ENCODE measurements at regions not wholly inside any gene's neighbourhood (a gene's known extent, or its start where the extent isn't known, plus 50 kb on each side); places are given as distances from the start of the nearest gene placed in this dataset.
"Not testable (repeated sequence)": the region's sequence is repeated elsewhere in the genome, so short reads cannot be mapped to it uniquely, and the experiment has no call there.

DNA sequence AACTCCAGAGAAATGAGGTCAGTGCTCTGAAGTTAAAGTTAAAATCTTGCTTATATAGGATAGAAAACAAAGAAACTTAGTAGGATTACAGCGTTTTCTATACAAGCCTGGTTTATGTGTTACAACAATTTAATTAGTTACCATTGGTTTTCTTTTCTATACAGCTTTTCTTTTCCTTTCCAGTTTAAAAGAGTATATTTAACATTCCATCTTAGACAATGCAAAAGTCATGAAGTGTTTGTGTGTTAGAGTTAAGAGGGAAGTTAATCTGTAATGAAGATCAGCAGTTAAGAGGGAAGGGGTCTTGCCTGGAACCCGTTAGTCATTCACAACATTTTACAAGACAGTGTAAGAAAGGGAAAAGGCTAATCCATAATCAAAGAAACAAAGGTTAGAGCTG is 338.3 kb downstream of the OTUD1 start:
- no peak for DNase-seq

DNA sequence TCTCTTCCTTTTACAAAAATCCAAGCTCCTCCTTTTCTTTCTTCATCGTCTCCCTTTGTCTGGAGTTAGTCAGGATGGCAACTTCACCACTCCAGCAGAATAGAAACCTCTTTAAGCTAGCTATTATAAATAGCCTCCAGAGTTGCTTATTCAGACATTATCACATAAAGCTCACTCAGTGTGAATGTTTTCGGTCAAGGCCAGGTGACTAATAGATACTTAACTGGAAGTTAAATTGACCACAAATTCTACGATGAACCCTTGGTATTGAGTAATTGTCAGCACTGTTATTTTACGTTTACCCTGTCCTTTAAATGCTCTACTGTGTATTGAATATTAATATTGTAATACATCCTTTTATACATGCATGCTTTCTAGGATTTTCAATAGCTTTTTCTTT is 340.4 kb downstream of the OTUD1 start:
- no peak for DNase-seq

DNA sequence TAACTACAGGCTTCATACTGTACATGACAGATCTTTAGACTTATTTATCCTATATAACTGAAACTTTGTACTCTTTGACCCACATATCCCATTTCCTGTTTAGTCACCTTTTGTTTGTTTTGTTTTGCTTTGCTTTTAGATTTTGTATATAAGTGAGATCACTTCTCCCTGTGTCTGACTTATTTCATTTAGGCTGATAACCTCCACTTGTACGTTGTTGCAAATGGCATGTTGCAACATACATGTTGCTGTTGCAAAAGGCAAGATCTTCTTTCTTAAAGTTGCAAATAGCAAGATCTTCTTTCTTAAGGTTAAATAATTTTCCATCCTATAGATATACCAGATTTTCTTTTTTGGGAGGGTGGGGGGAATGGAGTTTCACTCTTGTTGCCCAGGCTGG is 341.5 kb downstream of the OTUD1 start:
- DNase-seq = no peak

- no peak for DNase-seq
Measured at GRCh38 chr10:23786594-23786993, 347.7 kb downstream of the OTUD1 start.

DNA sequence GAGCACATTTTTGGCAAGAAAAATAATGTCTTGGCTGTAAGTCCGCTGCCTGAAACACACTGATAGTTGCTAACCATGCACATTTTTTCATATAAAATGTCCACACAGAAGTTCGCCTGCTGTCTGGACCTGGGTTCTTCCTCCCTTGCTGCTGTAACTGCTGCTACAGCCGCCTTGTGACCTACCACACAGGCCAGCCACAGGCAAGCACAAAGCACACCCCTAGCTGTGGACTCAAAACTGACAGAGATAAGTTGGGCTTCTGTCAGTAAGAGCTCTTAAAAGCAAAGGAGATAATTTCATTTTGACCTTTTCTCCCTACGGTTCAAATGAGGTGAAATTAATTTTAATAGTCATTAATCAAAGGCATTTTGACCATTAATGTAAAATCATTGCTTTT is 354.7 kb downstream of the OTUD1 start:
- DNase-seq = no peak

- DNase-seq = not testable (repeated sequence)
Measured at GRCh38 chr10:23797452-23797851, 358.6 kb downstream of the OTUD1 start.

GRCh38 chr10:23804125-23804524 is 365.2 kb downstream of the OTUD1 start:
- DNase-seq = peak; percentile 2

DNA sequence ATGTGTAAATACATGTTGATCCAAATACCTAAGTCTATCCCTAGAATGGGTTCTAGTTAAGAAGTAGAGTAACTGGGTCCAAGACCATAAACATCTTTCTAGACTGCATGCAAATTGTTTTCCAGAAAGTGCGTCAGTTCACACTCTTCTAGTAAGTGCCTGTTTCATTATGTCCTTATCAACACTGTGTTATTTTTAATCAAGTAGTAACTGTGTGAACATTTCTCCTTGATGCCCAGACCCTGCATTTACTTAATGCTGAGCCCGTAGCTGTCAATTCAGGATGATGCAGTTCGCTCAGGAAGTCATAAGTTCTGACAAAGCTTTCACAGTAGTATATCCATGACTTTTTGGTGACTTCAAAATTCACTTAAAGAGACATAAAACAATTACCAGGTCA is 374.8 kb downstream of the OTUD1 start:
- no peak for DNase-seq

DNA sequence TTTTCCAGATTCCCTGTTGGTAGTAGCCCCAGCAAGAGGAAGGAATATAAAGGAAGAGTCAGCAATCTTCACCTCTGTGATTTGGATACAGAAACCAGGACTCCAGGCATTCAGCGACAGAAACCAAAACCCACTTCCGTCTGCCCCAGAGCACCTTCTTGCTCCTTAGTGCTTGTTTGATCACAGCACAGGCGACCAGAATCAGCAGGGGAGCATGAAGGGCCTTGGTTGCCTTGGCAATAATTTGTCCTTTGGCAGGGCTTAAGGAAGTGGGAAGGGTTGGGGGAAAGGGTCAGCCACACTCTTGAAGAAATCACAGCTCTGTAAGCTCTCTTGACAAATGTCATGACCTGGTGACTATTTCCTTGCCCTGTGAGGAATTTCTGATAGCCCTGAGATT is 379.6 kb downstream of the OTUD1 start:
- no peak for DNase-seq

DNA sequence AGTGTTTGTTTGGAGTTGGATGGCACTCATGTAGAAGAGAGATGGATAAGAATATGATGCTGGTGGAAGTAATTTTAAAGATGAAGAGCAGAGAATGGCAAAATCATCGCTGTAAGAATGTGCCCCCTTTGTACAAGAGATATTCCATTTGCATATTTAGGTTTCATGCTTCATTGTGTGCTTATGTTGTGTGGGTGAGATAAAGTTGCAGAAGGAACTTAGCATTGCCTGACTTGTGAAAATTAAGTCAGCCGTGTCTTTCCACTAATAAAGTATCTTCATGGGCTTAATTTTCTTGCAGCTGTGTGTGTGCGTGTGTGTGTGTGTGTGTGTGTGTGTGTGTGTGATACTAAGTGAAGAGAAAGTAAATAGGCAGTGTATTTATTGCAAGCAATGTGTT is 381.9 kb downstream of the OTUD1 start:
- DNase-seq = no peak

DNA sequence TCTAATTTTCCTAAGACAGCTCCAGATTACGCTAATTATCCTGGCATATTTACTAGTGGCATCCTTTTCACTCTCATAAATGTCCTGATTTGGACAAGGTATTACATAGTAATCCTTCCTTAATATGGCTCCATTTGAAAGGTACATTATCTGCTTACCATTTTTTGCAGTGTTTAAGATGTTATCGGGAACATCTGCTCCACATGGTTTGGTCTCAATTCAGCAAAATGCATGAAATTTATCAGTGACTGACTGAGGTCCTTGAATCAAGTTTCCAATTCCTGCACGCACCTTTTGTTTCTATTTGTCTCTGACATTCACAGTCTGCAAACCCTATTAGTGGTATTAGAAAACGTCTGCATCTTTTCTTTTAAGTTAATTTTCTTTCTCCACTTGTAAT is 384.1 kb upstream of the KIAA1217 start:
- DNase-seq = no peak

- DNase-seq = no peak
Measured at GRCh38 chr10:23826421-23826820, 382.5 kb upstream of the KIAA1217 start.

- no peak for DNase-seq
Measured at GRCh38 chr10:23829556-23829955, 379.4 kb upstream of the KIAA1217 start.

DNA sequence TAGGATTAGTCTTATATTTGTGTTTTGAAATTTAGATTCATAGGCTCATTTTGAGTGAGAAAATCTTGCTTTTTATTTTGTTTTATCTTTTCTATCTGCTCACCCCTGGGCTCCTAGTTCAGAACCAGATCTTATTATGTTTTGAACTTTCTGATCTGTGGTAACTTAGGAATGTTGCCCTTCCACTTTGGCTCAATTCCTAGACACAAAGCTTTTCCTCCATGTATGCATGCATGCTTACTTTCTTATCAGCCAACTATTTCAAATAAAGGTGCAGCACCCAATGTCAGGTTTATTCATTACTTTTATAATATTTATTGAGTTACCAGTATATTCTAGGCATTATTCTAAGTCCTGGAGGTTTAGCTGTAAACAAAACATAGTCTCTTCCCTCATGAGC is 374.8 kb upstream of the KIAA1217 start:
- DNase-seq = no peak

- DNase-seq = no peak
Measured at GRCh38 chr10:23850631-23851030, 358.3 kb upstream of the KIAA1217 start.

- no peak for DNase-seq
Measured at GRCh38 chr10:23859598-23859997, 349.3 kb upstream of the KIAA1217 start.

- no peak for DNase-seq
Measured at GRCh38 chr10:23864631-23865147, 344.2 kb upstream of the KIAA1217 start.

DNA sequence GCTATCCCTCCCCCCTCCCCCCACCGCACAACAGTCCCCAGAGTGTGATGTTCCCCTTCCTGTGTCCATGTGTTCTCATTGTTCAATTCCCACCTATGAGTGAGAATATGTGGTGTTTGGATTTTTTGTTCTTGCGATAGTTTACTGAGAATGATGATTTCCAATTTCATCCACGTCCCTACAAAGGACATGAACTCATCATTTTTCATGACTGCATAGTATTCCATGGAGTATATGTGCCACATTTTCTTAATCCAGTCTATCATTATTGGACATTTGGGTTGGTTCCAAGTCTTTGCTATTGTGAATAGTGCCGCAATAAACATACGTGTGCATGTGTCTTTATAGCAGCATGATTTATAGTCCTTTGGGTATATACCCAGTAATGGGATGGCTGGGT is 342.0 kb upstream of the KIAA1217 start:
- DNase-seq = not testable (repeated sequence)

DNA sequence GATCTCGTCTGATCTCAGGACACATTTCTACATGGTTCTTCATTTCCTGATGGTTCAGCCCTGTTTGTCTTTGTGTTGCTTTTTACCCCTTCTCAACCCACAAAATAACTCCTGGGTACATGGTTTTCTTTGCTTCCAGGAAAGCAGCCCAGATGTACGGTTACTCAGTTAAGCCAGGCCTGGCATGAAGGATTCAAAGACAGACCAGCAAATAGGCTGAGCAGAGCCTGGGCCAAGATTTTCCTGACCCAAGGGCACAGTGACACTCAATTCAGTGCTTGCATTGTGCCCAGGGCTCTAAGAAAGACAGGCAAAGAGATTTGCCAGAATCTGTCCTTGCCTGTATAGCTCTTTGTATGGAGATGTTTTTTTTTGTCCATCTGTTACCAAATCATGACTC is 340.8 kb upstream of the KIAA1217 start:
- DNase-seq = no peak

DNA sequence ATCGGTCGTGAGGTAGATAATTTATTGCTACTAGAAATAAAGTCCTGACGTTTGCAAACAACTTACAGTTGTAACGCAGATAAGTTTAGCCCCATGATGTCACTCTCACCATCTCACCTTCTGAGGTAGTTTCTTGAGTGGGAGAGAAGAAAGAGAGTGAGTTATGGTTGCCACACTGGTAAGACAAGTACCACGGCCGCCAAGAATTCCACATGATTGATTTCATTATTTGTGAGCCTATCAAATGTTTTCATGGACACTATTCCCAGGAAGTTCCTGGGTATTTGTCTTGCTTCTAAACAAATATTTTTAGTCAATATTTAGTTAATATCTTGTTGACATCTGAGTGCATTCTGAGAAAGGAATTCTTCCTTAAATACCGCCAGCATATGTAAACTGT is 339.4 kb upstream of the KIAA1217 start:
- DNase-seq = no peak

DNA sequence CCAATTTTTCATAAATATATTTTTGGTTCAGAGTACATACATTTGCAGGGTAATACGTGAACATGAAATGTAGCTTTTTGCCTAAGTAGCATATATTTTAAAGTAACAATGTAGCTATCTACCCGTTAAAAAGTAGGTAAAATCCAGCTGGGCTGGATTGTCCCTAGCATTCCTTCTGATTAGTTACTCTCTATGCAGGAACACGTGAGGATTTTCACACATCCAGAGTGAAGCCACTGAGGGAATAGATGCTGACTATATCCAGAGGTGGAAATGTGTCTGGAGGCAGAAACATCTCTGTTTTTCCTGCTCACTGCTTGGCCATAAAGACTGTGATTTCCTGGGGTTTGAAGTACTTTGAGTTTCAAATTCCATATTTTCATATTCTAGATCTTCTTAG is 338.9 kb upstream of the KIAA1217 start:
- no peak for DNase-seq

DNA sequence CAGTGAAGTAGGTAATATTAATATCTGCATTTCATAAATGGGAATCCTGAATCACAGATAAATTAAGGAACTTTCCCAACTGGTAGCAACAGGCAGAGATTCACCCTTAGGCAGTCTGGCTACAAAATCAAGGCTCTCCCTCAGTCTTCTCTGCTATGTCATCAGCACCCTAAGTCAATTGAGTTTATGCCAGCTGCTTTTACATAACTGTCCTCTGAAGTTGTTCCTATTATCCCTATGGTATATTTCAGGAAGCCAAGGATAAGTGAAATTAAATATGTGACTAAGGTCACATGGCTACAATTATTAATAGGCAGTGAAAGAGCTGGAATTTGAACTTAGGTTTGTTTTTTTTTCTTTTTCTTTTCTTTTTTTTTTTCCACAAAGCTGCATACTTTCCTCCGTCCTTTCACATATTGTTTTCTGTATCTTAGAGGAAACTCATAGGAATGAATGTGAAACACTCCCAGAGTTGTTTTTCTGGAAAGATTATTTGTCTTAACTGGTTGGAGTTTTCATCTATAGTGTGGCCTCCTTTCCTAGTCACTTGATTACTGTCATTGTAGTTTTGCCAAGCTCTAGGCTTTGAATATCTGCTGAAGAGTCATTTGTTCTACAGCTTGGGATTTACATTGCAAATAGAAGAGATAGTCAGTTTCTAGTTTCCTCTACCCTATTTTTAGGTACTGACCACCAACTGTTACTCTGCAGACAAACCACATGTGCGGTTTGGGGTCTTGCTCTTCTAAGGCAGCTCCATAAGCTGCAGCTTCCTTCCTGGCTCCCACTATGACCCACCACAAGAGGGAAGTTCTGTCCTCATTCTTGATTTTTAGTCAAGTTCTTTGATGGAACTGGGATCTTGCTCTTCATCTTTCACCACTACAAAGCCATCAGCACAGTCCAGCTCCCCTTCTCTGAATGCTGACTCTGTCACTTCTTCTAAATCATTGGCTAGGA is 338.0 kb upstream of the KIAA1217 start:
- no peak for DNase-seq

- DNase-seq = no peak
Measured at GRCh38 chr10:23872290-23872689, 336.6 kb upstream of the KIAA1217 start.

DNA sequence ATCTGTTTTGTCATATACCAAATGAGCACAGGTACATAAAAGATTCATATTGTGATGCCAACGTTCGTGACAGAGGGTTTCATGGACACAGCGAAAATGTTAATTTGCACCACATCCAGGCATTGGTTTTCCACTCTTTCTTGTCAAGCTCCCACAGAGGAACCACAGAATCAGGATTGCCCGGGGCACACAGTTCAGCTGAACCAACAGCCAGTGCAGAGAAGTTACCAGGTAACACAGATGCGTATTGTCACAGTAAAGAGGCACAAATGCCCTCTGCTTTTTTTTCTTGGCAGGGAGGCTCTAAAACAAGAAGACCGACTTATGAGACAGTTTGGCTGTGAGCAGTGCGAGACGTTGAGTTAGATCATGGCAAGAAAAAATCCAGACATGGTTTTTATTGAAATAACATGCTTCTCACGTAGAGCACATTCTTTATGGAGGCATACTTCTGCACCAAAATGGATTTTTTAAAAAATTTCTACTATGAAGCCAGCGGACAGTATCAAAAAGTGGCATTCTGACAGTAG is 331.1 kb upstream of the KIAA1217 start:
- no peak for DNase-seq

DNA sequence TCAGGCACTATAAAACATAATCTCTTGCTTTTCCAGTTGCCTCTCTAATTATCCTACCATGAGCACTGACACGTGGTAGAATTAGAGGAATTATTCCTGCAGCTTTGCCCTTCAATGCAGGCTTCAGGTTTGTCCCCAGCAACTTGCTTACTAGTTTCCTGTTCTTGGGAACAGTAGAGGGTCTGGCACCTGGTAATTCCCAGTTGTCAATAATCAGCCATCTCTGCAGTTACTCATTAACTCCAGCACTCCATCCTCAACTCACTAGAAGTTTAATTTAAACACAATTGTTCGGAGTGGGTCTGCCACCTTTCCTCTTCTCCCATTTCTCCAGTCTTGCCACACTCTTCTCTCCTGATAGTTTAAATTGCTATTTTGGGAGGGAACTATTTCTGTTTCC is 324.3 kb upstream of the KIAA1217 start:
- no peak for DNase-seq

Data from NCI-H1105 treated with DMSO at 0.1 percent for 48 hours (cell line).